NCI-H510A (cell line): ENCODE measurements at regions not wholly inside any gene's neighbourhood (a gene's known extent, or its start where the extent isn't known, plus 50 kb on each side); places are given as distances from the start of the nearest gene placed in this dataset.
"Not testable (repeated sequence)": the region's sequence is repeated elsewhere in the genome, so short reads cannot be mapped to it uniquely, and the experiment has no call there.

Source experiments
- DNase-seq: peaks from one replicate; lab custom pipeline; 2025; lab: John Stamatoyannopoulos, UW

GRCh38 chr18:46229641-46230040 is 125.5 kb downstream of the HAUS1 start:
- DNase-seq = not testable (repeated sequence)

DNA sequence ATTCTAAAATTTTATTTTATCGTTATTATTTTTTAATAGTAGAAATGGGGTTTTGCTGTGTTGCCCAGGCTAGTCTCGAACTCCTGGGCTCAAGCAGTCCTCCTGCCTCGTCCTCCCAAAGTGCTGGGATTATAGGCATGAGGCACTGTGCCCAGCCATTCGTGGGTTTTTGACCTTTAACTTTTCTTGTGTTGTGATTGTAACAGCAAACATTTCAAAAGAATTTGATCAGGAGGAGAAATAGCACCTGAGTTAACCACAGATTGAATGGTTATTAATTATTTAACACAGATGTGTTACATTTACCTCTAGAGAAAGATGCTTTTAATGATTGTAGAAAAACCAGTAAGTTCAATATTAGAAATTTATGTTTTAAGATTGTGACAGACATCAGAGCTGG is 132.0 kb downstream of the HAUS1 start:
- DNase-seq = no peak

DNA sequence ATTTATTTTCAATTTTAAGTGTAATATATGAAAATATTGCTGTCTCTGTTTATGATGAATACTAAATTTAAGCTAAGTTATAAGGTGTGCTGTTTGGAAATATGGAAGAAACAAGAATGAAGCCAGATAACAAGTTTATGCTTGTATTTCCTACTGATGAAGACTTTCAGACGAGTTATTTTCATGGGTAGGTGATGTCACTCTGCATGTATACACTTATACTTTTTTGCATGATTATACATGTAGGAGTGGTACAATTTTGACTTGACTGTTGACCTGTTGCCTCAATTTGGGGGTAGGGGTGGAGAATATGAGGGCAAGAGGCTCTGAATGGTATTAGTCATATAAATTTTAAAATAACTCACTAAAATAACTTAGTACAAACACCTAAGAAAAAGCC is 133.7 kb downstream of the HAUS1 start:
- DNase-seq = no peak

DNA sequence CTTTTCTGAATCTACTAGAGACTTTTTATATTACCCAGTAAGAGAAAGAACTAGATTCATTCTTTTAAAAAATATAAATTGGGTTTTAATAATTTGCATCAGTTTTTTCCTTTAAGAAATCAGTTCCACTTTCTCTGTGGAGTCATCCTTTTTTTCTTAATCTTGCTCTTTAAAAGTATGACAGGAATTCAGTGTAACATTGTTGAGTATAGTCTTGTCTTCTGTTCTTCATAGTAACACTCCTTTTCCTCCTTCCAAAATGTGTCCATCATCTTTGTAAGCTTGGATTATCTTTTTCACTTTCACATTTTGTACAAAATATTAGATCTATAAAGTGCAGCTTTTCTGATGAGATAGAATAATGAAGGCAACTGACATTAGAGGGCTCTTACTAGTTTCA is 135.4 kb downstream of the HAUS1 start:
- no peak for DNase-seq

- DNase-seq = no peak
Observed at GRCh38 chr18:46239998-46240397, 135.8 kb downstream of the HAUS1 start.

- DNase-seq = not testable (repeated sequence)
Observed at GRCh38 chr18:46241393-46241792, 137.2 kb downstream of the HAUS1 start.

GRCh38 chr18:46242183-46242582 is 138.0 kb downstream of the HAUS1 start:
- DNase-seq = no peak

DNA sequence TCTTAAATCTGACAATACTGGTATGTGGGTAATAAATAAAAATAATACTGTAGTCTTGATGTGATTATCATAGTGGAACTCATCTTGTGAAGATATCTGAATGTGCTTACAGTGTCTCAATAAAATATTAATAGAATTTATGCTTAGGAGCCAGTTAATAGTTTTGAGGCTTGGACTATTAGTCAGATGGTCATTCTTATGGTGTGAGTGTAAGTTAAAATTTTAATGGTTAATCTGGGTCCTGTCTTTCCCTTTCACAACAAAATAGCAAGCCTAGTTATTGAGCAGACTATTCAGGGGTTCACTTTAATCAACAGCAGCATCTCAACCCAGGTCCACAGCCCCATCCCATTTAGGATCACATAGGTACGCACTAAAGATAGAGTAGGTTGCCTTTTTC is 138.9 kb downstream of the HAUS1 start:
- no peak for DNase-seq

- no peak for DNase-seq
Observed at GRCh38 chr18:46243673-46244072, 139.5 kb downstream of the HAUS1 start.

- DNase-seq = no peak
Observed at GRCh38 chr18:46246101-46246500, 141.9 kb downstream of the HAUS1 start.

DNA sequence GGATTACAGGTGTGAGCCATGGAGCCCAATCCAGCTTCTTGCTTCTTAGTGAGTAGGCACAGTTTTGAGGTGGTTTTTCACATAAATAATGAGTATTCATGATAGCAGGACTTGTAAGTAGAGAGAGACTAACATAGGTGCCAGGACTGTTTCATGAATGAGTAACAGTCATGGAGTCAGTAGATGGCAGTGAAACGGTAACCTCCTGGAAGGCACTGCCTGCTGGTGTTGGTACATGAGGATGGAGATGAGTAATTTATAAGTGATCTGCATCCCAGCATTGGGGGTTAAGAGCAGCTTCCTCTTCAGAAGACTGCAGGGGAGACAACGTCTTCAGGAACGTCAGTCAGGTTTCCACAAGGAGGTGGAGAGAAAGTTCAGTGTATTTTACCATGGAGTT is 143.8 kb downstream of the HAUS1 start:
- DNase-seq = no peak

- DNase-seq = peak; percentile 62
Observed at GRCh38 chr18:46250084-46250811, 146.1 kb downstream of the HAUS1 start.

GRCh38 chr18:46250812-46251173 is 146.6 kb downstream of the HAUS1 start:
- no peak for DNase-seq

DNA sequence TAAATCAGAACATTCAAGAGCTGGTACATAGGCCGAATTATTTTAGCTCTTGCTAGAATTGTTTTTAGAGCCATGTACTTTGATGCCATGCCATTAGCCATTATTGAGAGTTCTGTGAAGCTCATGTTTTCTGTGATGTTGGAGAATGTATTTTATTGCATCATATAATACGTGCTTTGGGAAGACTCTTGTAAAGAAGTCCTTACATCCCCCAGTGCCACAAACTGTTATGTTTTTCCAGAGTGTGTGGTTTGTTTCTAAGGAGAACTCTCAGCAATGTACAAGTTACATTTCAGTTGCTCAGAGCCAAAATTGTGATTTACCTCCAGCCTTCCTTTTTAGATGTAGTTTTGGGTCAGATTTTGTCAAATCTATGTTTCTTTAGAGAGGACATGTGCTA is 148.6 kb downstream of the HAUS1 start:
- DNase-seq = no peak

- DNase-seq = no peak
Observed at GRCh38 chr18:46253498-46253897, 149.3 kb downstream of the HAUS1 start.

DNA sequence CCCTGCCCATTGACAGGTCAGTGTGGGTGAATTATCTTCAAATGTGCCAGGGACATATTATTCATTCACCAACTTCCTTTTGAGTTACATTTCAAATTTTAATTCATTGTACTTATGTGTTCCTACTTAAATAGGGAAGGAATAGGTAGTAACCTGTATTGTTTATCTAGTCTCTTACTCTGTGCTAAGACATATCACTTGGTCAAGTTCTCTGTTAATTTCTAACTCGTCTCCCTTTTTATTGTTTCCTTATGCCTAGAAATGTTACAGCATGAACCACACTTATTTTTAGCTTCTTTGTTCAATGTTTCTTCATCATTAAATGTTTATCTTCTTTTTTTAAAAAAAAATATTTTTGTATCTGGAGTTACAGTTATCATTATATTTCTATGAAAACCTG is 151.9 kb downstream of the HAUS1 start:
- no peak for DNase-seq

DNA sequence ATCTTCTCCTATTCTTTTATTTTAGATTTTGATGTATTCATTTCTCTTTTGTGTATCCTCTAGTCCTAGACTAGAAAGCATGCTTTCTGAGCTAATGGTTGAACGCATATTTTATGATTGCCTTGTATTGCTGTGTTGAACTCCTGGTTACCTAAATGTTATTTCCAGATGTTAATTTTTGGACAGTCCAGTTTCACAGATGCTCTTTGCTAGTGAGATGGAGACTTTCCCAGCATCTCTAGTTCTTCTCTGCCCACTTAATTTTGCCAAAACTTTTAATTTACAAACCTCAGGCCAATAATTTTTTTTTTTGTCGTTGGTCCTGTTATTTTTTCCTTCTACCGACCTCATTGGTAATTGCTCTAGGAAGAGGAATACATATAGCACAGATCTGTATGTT is 153.2 kb downstream of the HAUS1 start:
- DNase-seq = no peak

DNA sequence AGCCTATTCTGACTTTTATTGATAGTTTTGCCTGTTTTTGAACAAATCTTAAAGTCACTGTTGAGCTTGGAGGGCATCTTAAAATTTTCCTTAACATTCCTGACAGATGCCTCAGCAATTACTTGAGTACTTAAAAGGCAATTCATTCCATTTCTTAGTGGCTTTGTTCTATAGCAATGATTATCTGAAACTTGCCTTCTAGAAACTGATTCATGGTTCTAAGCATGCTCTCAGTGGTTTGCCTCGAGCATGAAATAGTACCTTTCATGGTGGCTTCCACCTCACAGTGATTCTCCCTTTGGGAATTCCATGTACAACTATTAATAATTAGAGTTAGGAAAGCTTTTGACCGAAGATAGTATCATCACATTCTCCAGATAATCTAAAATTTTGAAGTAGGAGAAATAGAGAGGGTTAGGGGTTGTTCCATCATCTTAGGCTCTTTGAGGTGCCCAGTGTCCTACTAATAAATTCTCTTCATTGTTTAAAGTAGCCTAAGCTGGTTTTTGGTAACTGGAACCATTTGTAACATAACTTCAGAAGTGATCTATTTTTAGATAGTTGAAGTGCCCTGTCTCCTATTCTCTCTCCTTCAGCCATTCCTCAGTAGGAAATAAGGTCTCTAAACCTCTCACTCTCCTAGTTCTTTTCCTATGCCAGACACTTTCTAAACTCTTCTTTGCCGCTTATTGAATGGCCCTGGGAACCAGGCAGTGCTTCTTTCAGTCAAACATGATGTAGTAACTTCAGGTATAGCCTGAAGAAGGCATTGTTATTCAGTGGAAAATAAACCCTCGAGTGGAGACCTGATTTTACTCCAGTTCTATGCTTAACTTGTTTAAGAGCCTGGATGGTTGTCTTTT is 156.1 kb downstream of the HAUS1 start:
- no peak for DNase-seq

GRCh38 chr18:46260879-46261143 is 156.6 kb downstream of the HAUS1 start:
- no peak for DNase-seq

DNA sequence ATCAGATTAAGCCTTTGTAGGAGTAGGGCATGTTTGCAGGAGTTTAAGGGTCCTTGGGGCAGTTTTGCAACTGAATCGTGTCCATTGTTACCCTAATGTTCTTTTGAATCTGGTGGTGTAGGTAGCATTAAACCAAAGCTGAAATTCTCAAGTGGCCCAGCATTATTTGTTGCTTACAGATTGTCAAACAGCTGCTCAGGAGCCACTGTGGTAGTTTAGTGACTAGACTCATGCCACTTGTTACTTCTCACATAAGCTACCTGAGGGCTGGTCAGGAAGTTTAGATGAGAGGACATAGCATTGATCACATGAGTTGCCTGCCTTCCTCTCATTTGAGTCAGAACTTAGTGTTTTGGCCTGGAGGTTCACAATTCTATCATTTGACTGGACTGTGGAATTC is 157.6 kb downstream of the HAUS1 start:
- DNase-seq = no peak

DNA sequence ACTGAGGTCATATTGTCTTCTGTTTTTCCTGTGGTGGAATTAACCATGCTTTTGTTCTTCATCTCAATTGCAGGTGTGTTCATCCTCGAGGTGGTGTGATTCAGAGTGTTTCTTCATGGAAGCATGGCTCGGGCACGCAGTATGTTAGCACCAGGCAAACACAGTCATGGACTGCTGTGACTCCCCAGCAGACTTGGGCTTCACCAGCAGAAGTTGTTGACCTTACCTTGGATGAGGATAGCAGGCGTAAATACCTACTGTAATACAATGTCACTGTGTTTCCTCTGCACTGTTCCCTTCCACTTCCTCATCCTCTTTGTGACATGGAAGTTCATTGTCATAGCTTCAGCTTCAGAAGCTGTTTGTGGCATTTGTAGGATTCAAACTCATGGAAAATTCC is 158.7 kb downstream of the HAUS1 start:
- DNase-seq = no peak

- DNase-seq = no peak
Observed at GRCh38 chr18:46264255-46264654, 160.1 kb downstream of the HAUS1 start.

- no peak for DNase-seq
Observed at GRCh38 chr18:46265196-46266156, 161.3 kb downstream of the HAUS1 start.
